Heart left ventricle (tissue), 16 donors: ENCODE measurements at regions not wholly inside any gene's neighbourhood (a gene's known extent, or its start where the extent isn't known, plus 50 kb on each side); places are given as distances from the start of the nearest gene placed in this dataset.
A peak's percentile ranks its signal among the peaks of the same experiment; 100 is the strongest.

Experiments used
- ATAC-seq, 4 donors: fragments of 200-7000 bp; cut with Tn5 transposase; one replicate each; pipeline ENCODE4 v1.9.1; 2020 to 2022; ENCODE audit warnings: moderate library complexity in 4 of 4, mild to moderate bottlenecking in 3 of 4, moderate number of reproducible peaks in 1 of 4
- DNase-seq, 5 donors: peaks; one replicate each; pipeline ENCODE4 v3.0.0-alpha.2; 2020
- H3K27ac ChIP-seq, 12 donors: fragments of 200-600 bp; sonication (generic) in 4 of 12; one replicate each; pipeline versions ENCODE4 v1.5.0 to v1.8.0; 2016 to 2022; ENCODE audit warnings: mild to moderate bottlenecking in 2 of 12
- H3K27me3 ChIP-seq, 9 donors: fragments of 200-600 bp; sonication (generic) in 2 of 9; one replicate each; pipeline versions ENCODE4 v1.5.1 to v1.8.0; 2016 to 2022; ENCODE audit warnings: mild to moderate bottlenecking in 3 of 9
- H3K36me3 ChIP-seq, 9 donors: fragments of 200-600 bp; sonication (generic) in 2 of 9; one replicate each; pipeline versions ENCODE4 v1.5.0 to v1.8.0; 2018 to 2022; ENCODE audit warnings: mild to moderate bottlenecking in 2 of 9
- H3K4me1 ChIP-seq, 12 donors: fragments of 200-600 bp; sonication (generic) in 4 of 12; one replicate each; pipeline versions ENCODE4 v1.5.0 to v1.8.0; 2016 to 2022; ENCODE audit warnings: mild to moderate bottlenecking in 3 of 12
- H3K4me3 ChIP-seq, 12 donors: fragments of 200-600 bp; sonication (generic) in 4 of 12; one replicate each; pipeline versions ENCODE4 v1.5.0 to v1.8.0; 2017 to 2022; ENCODE audit warnings: mild to moderate bottlenecking in 9 of 12, moderate library complexity in 4 of 12
- H3K9me3 ChIP-seq, 12 donors: fragments of 200-600 bp; sonication (generic) in 4 of 12; one replicate each; pipeline versions ENCODE4 v1.5.0 to v1.8.0; 2016 to 2022; ENCODE audit warnings: mild to moderate bottlenecking in 1 of 12
- POLR2A ChIP-seq, 2 donors: fragments of 450-650 bp; IDR thresholded peaks; one replicate each; pipeline ENCODE4 v1.6.1; 2017; ENCODE audit warnings: antibody characterized with exemption in 2 of 2, mild to moderate bottlenecking in 2 of 2, moderate library complexity in 2 of 2
- WGBS, 4 donors: extraction: QIAGEN DNeasy Blood & Tissue Kit in 2 of 4; methylation state at CpG; one replicate each; pipeline versions ENCODE4 v1.1.5 to v1.1.7; 2013 to 2018; 5-methylcytosine and 5-hydroxymethylcytosine counted together
- intact Hi-C, 10 donors: fragments of 100-400 bp; cut with DNase I; formaldehyde crosslinking; loops; one replicate each; pipeline versions ENCODE4 v1.11.1 to v1.14.2; 2022
- TF ChIP-seq, protein P1 (sequence below), 12 donors: fragments of 200-600 bp; sonication (generic) in 4 of 12; IDR thresholded peaks; one replicate each; pipeline versions ENCODE4 v1.5.0 to v1.8.0; 2018 to 2022; ENCODE audit warnings: antibody characterized with exemption in 12 of 12, mild to moderate bottlenecking in 5 of 12
- donor health status: ischemic (EF 13 %, LVEDD 7.1; RV severe dilation, severe dysfunction).
- donor health status: healthy with polysubstance abuse.
- donor health status: DM: no; HTN: yes; CAD: no.
- donor health status: DM: no; HTN: no; CAD: no.
- donor health status: ischemic (EF 25% LVEDD 6.9; RV normal size, moderate dysfunction).
- donor health status: ischemic (EF 25% LVEDD 5.7; RV mildly dilated, moderate dysfunction).
- donor health status: healthy.
- donor health status: DM: yes; HTN: yes; CAD: no.
- donor health status: ischemic (EF 35%, LVEDD 5.7; RV mildly dilated, moderate dysfunction).
- donor health status: nonischemic (EF 11% LVEDD 7.7; RV severe dilation, severe dysfunction).
- donor health status: DM: yes; HTN: yes; CAD: no.
- donor health status: PGD.
- donor health status: ischemic (EF 29% LVEDD 5.4; RV normal size, mild dysfunction).
- donor health status: nonischemic (EF 23%, LVEDD 6.1; RV moderate dilation, normal function).

DNA sequence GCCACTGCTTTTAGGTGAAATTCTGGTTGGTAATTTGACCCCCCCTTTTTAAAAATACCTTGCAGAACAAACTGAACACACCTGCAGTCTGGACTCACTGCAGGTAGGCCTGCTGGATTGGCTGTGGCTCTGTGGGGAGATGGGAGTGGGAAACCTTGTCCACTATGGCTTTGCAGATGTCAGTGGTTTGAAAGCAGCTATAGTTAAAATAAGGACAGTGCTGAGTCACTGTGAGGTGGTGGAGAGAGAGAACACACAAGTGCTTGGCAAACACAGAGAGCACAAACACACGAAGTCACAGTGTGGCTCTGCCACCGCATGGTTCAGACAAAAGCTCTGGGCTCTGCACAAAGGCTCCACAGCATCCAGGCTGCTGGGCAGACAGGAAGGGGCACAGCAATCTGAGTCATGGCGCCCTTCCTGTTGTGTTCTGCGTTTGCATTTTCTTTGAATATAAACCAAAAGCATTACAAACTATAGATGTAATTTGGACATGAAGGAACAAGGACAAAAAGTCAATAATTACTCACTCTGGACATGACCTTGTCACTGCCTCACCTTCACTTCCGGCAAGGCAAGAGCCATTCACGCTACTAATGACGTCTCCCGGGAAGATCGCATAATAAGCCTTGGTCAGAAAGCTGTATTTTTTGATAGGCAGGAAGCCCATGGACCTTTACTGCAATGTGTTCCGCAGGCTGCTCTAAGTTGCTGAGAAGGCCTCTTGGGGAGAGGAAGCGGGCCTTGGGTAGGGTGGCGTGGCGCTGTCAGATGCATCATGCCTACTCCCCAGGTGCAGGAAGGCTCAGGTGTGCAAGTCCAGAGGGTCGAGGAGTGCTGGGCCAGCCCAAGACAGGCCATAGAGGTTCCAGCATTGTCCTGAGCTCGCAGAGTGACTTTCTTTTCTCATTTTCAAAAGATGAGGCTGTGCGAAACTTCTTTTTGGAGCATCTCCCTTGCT lies 60.1 kb upstream of the MED9 start:
- H3K4me3 ChIP-seq = no peak overlapping the region
- peaks cover 0 to 63% (median 33%) of the 10 kb centered on the region in 12 donors for H3K4me1 ChIP-seq
- H3K27ac ChIP-seq = peak overlapping the region; percentile 19 to 82 (median 74)
- H3K9me3 ChIP-seq = no peaks in the 10 kb centered on the region
- WGBS, 4 donors = 80 to 85% (median 82%) methylated on average over 16 of the region's 16 CpGs
- ATAC-seq (peak; percentile 70 to 78 (median 73)), DNase-seq (peak in 2 of 5 donors; percentile 58 to 62)
- TF ChIP-seq POLR2A (IDR thresholded peaks at IDR 0.05) = peak in 1 of 2 donors; percentile 38
- TF ChIP-seq, protein P1, sequence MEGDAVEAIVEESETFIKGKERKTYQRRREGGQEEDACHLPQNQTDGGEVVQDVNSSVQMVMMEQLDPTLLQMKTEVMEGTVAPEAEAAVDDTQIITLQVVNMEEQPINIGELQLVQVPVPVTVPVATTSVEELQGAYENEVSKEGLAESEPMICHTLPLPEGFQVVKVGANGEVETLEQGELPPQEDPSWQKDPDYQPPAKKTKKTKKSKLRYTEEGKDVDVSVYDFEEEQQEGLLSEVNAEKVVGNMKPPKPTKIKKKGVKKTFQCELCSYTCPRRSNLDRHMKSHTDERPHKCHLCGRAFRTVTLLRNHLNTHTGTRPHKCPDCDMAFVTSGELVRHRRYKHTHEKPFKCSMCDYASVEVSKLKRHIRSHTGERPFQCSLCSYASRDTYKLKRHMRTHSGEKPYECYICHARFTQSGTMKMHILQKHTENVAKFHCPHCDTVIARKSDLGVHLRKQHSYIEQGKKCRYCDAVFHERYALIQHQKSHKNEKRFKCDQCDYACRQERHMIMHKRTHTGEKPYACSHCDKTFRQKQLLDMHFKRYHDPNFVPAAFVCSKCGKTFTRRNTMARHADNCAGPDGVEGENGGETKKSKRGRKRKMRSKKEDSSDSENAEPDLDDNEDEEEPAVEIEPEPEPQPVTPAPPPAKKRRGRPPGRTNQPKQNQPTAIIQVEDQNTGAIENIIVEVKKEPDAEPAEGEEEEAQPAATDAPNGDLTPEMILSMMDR (IDR thresholded peaks at IDR 0.05) = no peak
- intact Hi-C loops = loop anchor here in 3 of 10 donors (5.0 kb wide), 4 partner anchors 54 to 156 kb away; partner anchors contain the start of gene RASD1 (in 1 of the 3)
- H3K27me3 ChIP-seq = no peaks in the 10 kb centered on the region
- no peaks in the 10 kb centered on the region for H3K36me3 ChIP-seq

DNA sequence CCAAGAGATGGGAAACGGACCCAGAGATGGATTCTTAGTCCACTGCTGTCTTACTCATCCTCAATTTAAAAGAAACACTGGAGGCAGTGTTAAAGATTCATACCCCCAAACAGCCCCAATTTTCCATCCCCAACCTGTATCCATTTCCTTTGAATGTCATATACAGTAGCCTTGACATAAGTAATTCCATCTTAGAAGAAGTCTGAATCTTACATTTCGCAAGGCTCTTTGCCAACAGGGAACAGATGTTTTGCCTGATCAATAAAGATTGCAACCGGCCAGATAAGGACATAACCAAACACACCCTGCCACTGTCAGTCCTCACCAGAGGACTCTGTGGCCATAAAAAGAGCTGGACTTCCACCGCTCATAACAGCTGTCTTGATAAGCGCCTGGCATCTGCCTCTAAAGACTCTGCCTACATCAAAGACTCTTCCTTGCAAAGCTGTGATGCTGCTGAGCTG lies 59.0 kb upstream of the MED9 start:
- intact Hi-C loops = loop anchor here in 3 of 10 donors (5.0 kb wide), 4 partner anchors 55 to 155 kb away; partner anchors contain the start of gene RASD1 (in 1 of the 3)
- H3K4me1 ChIP-seq = peaks cover 0 to 72% (median 33%) of the 10 kb centered on the region in 12 donors
- no peaks in the 10 kb centered on the region for H3K36me3 ChIP-seq
- no peaks in the 10 kb centered on the region for H3K27me3 ChIP-seq
- TF ChIP-seq, protein P1 (IDR thresholded peaks at IDR 0.05) = no peak
- TF ChIP-seq POLR2A (IDR thresholded peaks at IDR 0.05) = no peak
- no peaks in the 10 kb centered on the region for H3K9me3 ChIP-seq
- H3K27ac ChIP-seq = peak overlapping the region in 1 of 12 donors; percentile 82
- H3K4me3 ChIP-seq = no peak overlapping the region
- ATAC-seq = no peak
- no peak for DNase-seq
- WGBS, 4 donors = 82 to 83% (median 83%) methylated on average over 5 of the region's 5 CpGs

DNA sequence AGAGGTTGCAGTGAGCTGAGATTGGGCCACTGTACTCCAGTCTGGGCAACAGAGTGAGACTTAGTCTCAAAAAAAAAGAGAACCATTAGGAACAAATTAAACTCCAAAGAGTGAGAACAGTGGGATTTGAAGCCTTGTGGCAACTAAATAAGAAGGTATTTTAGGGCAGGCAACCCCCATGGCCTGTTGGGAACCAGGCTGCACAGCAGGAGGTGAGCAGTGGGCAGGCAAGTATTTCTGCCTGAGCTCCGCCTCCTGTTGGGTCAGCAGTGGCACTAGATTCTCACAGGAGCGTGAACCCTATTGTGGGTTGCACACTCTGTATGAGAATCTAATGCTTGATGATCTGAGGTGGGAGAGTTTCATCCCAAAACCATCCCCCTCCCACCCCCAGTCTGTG lies 57.6 kb upstream of the MED9 start:
- ATAC-seq = no peak
- DNase-seq = no peak
- H3K36me3 ChIP-seq = no peaks in the 10 kb centered on the region
- intact Hi-C loops = loop anchor here in 3 of 10 donors (1.0 to 5.0 kb wide), 5 partner anchors 57 to 153 kb away; partner anchors contain the start of gene RASD1 (in 2 of the 3)
- no peaks in the 10 kb centered on the region for H3K9me3 ChIP-seq
- no peak overlapping the region for H3K4me3 ChIP-seq
- H3K27me3 ChIP-seq = no peaks in the 10 kb centered on the region
- WGBS, 4 donors = 89 to 100% (median 96%) methylated on average over 2 of the region's 2 CpGs
- peaks cover 0 to 72% (median 33%) of the 10 kb centered on the region in 12 donors for H3K4me1 ChIP-seq
- no peak for TF ChIP-seq POLR2A (IDR thresholded peaks at IDR 0.05)
- TF ChIP-seq, protein P1 (IDR thresholded peaks at IDR 0.05) = no peak
- peak overlapping the region in 10 of 12 donors; percentile 6 to 82 (median 62) for H3K27ac ChIP-seq

DNA sequence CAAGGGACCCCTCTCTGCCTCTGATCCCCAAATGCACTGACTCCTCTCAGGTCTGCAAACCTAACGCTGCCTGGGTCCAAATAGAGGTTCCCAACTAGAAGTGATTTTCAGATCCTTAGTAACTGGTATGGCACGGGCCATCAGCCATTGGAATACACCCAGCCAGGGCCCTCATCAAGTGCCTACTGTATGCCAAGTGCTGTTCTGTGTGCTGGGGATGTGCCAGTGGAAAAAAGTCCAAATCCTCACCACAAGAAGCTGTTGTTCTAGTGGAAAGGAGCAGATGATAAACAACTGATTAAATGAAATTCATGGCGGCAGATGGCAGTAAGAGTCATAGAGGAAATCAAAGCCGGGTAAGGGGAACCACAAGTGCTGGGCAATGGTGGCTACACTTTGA lies 57.2 kb upstream of the MED9 start:
- Histone ChIP-seq H3K36me3 (no peaks in the 10 kb centered on the region), H3K4me3 (no peak overlapping the region), H3K27ac (peak overlapping the region; percentile 10 to 82 (median 62)), H3K27me3 (no peaks in the 10 kb centered on the region), H3K4me1 (peaks cover 0 to 72% (median 32%) of the 10 kb centered on the region in 12 donors), H3K9me3 (no peaks in the 10 kb centered on the region)
- 56 to 65% (median 60%) methylated on average over 4 of the region's 4 CpGs for WGBS, 4 donors
- no peak for TF ChIP-seq POLR2A (IDR thresholded peaks at IDR 0.05)
- TF ChIP-seq, protein P1 (IDR thresholded peaks at IDR 0.05) = no peak
- ATAC-seq (peak; percentile 28 to 44 (median 34)), DNase-seq (peak in 3 of 5 donors; percentile 43 to 74 (median 67))
- intact Hi-C loops = loop anchor here in 4 of 10 donors (1.0 to 5.0 kb wide), 7 partner anchors 57 to 153 kb away; partner anchors contain the start of gene RASD1 (in 2 of the 4)
